ENCODE measurements at regions not wholly inside any gene's neighbourhood (a gene's known extent, or its start where the extent isn't known, plus 50 kb on each side); places are given as distances from the start of the nearest gene placed in this dataset.

GRCh38 chr9:79185866-79186265 is 385.9 kb upstream of the TLE4 start:
- DNase-seq (ENCODE audit: low spot score), result no peak

- no peak for DNase-seq (ENCODE audit: low spot score)
These were observed 382.2 kb upstream of the TLE4 start for GRCh38 chr9:79189511-79189924.

- DNase-seq (ENCODE audit: low spot score), result no peak
These were observed 378.8 kb upstream of the TLE4 start for GRCh38 chr9:79193001-79193400.

- DNase-seq (ENCODE audit: low spot score), result no peak
These were observed 378.1 kb upstream of the TLE4 start for GRCh38 chr9:79193501-79194223.

- no peak for DNase-seq (ENCODE audit: low spot score)
These were observed 375.9 kb upstream of the TLE4 start for GRCh38 chr9:79195879-79196278.

- no peak for DNase-seq (ENCODE audit: low spot score)
These were observed 375.2 kb upstream of the TLE4 start for GRCh38 chr9:79196606-79197005.

GRCh38 chr9:79200336-79200735 is 371.4 kb upstream of the TLE4 start:
- DNase-seq (ENCODE audit: low spot score), result no peak

GRCh38 chr9:79201636-79202035 is 370.1 kb upstream of the TLE4 start:
- no peak for DNase-seq (ENCODE audit: low spot score)

- DNase-seq (ENCODE audit: low spot score), result no peak
These were observed 362.9 kb upstream of the TLE4 start for GRCh38 chr9:79208791-79209396.

- no peak for DNase-seq (ENCODE audit: low spot score)
These were observed 361.1 kb upstream of the TLE4 start for GRCh38 chr9:79210541-79211243.

- no peak for DNase-seq (ENCODE audit: low spot score)
These were observed 358.2 kb upstream of the TLE4 start for GRCh38 chr9:79213417-79214125.

- DNase-seq (ENCODE audit: low spot score), result no peak
These were observed 355.9 kb upstream of the TLE4 start for GRCh38 chr9:79215821-79216220.

- DNase-seq (ENCODE audit: low spot score), result no peak
These were observed 351.5 kb upstream of the TLE4 start for GRCh38 chr9:79220251-79220650.

GRCh38 chr9:79220666-79221065 is 351.1 kb upstream of the TLE4 start:
- DNase-seq (ENCODE audit: low spot score), result no peak

GRCh38 chr9:79221084-79221483 is 350.7 kb upstream of the TLE4 start:
- DNase-seq (ENCODE audit: low spot score), result no peak

- DNase-seq (ENCODE audit: low spot score), result no peak
These were observed 349.3 kb upstream of the TLE4 start for GRCh38 chr9:79222483-79222882.

- no peak for DNase-seq (ENCODE audit: low spot score)
These were observed 346.9 kb upstream of the TLE4 start for GRCh38 chr9:79224672-79225433.

- no peak for DNase-seq (ENCODE audit: low spot score)
These were observed 338.2 kb upstream of the TLE4 start for GRCh38 chr9:79233542-79233941.

GRCh38 chr9:79236466-79236865 is 335.3 kb upstream of the TLE4 start:
- DNase-seq (ENCODE audit: low spot score), result no peak

- DNase-seq (ENCODE audit: low spot score), result no peak
These were observed 333.9 kb upstream of the TLE4 start for GRCh38 chr9:79237861-79238260.

GRCh38 chr9:79240774-79241173 is 331.0 kb upstream of the TLE4 start:
- no peak for DNase-seq (ENCODE audit: low spot score)
